HEK293T (cell line): ENCODE measurements at regions not wholly inside any gene's neighbourhood (a gene's known extent, or its start where the extent isn't known, plus 50 kb on each side); places are given as distances from the start of the nearest gene placed in this dataset.

Source experiments
- CTCF ChIA-PET: fragments of 350-600 bp; formaldehyde crosslinking; extraction: SDS; loops from one replicate; lab custom pipeline; 2021; ENCODE audit warnings: antibody characterized with exemption, inconsistent platforms; lab: Yijun Ruan, JAX
- POLR2A ChIA-PET: fragments of 350-600 bp; formaldehyde crosslinking; extraction: SDS; loops from one replicate; lab custom pipeline; 2020; ENCODE audit warnings: antibody characterized with exemption, inconsistent platforms; lab: Yijun Ruan, JAX
- DNase-seq: peaks from one replicate; pipeline ENCODE4 v3.0.0; 2012; ENCODE audit warnings: mixed read lengths; ENCODE audit errors: extremely low spot score
- ARNT ChIP-seq: fragments of 450-650 bp; IDR thresholded peaks from 2 replicates; pipeline ENCODE4 v1.6.1; 2017; ENCODE audit warnings: mild to moderate bottlenecking
- BHLHE40 ChIP-seq: fragments of 450-650 bp; IDR thresholded peaks from 2 replicates; pipeline ENCODE4 v1.6.1; 2016; ENCODE audit warnings: mild to moderate bottlenecking, moderate library complexity, borderline replicate concordance
- CTBP1 ChIP-seq: fragments of 450-650 bp; IDR thresholded peaks from 2 replicates; pipeline ENCODE4 v1.6.1; 2016; ENCODE audit warnings: borderline replicate concordance
- ELF4 ChIP-seq: fragments of 450-650 bp; IDR thresholded peaks from 2 replicates; pipeline ENCODE4 v1.6.1; 2017; ENCODE audit warnings: antibody characterized with exemption
- FOXA1 ChIP-seq: fragments of 450-650 bp; IDR thresholded peaks from 2 replicates; pipeline ENCODE4 v1.6.1; 2016; ENCODE audit warnings: mild to moderate bottlenecking
- FOXK2 ChIP-seq: fragments of 450-650 bp; IDR thresholded peaks from 2 replicates; pipeline ENCODE4 v1.6.1; 2016; ENCODE audit warnings: mild to moderate bottlenecking
- FOXM1 ChIP-seq: fragments of 450-650 bp; IDR thresholded peaks from 2 replicates; pipeline ENCODE4 v1.6.1; 2017; ENCODE audit warnings: mild to moderate bottlenecking, borderline replicate concordance
- HDGF ChIP-seq: fragments of 450-650 bp; IDR thresholded peaks from 2 replicates; pipeline ENCODE4 v1.6.1; 2017; ENCODE audit warnings: antibody characterized with exemption, borderline replicate concordance
- L3MBTL2 ChIP-seq: fragments of 450-650 bp; conservative IDR thresholded peaks from 2 replicates; pipeline ENCODE4 v1.6.1; 2016; ENCODE audit warnings: mild to moderate bottlenecking
- LEF1 ChIP-seq: fragments of 450-650 bp; IDR thresholded peaks from 2 replicates; pipeline ENCODE4 v1.6.1; 2017; ENCODE audit warnings: mild to moderate bottlenecking, borderline replicate concordance
- NFRKB ChIP-seq: fragments of 450-650 bp; IDR thresholded peaks from 2 replicates; pipeline ENCODE4 v1.6.1; 2016; ENCODE audit warnings: mild to moderate bottlenecking, moderate library complexity
- SP1 ChIP-seq: fragments of 450-650 bp; IDR thresholded peaks from 2 replicates; pipeline ENCODE4 v1.6.1; 2017
- SUZ12 ChIP-seq: fragments of 450-650 bp; IDR thresholded peaks from 2 replicates; pipeline ENCODE4 v1.6.1; 2016; ENCODE audit warnings: mild to moderate bottlenecking
- TARDBP ChIP-seq: fragments of 450-650 bp; IDR thresholded peaks from 2 replicates; pipeline ENCODE4 v1.6.1; 2016
- ZNF384 ChIP-seq: fragments of 450-650 bp; IDR thresholded peaks from 2 replicates; pipeline ENCODE4 v1.6.1; 2016
- TF ChIP-seq, protein P1 (sequence below): fragments of 450-650 bp; IDR thresholded peaks from 2 replicates; pipeline ENCODE4 v1.6.1; 2016

DNA sequence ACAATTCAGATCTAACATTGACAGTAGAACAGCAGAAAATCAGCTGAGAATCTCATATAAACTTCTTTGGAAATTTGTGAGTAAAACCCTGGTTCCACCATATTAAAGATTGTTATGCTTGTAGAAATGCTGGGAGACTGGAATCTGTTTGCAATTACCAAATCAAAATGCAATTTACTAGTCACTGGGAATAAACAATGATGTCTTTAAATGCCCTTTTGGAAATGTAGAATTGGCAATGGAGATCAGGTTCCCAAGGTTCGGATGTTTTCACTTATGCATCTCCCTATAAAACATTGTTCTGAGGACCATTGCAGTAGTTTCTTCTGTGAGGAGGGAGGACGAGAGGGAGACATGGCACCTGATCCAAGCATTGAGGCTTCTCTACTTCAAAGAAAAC lies 384.4 kb downstream of the TMEM167A start:
- CTCF ChIA-PET, result no interaction called here
- TF ChIP-seq SP1 (no peak), L3MBTL2 (no peak), FOXK2 (no peak), SUZ12 (no peak), LEF1 (no peak), FOXA1 (no peak), HDGF (no peak), ZNF384 (no peak), ELF4 (no peak), CTBP1 (no peak), ARNT (no peak), TARDBP (no peak), FOXM1 (no peak), NFRKB (no peak), BHLHE40 (no peak)
- TF ChIP-seq, protein P1, sequence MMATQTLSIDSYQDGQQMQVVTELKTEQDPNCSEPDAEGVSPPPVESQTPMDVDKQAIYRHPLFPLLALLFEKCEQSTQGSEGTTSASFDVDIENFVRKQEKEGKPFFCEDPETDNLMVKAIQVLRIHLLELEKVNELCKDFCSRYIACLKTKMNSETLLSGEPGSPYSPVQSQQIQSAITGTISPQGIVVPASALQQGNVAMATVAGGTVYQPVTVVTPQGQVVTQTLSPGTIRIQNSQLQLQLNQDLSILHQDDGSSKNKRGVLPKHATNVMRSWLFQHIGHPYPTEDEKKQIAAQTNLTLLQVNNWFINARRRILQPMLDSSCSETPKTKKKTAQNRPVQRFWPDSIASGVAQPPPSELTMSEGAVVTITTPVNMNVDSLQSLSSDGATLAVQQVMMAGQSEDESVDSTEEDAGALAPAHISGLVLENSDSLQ, result no peak
- no peak for DNase-seq
- POLR2A ChIA-PET, result no interaction called here

DNA sequence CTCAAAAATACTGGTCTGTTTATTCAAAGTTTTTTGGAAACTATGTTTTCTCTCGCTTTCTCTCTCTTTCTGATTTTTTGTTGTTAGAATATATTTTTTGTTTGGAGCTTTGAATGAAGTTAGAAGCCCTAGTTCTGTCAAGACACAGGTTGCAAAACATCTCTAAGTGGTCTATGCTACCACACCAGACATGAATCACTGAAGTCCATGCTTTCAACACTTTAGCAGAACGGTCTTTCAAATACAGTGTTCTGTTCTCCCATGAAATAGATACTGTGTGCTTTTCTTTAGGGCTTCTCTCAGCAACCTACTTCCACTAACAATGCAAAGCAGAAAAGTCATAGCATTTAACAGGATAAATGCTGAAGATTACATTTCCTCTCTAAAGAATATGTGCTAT lies 392.5 kb downstream of the TMEM167A start:
- POLR2A ChIA-PET, result no interaction called here
- DNase-seq, result no peak
- TF ChIP-seq, protein P1, result no peak
- no peak for TF ChIP-seq CTBP1
- CTCF ChIA-PET, result no interaction called here

DNA sequence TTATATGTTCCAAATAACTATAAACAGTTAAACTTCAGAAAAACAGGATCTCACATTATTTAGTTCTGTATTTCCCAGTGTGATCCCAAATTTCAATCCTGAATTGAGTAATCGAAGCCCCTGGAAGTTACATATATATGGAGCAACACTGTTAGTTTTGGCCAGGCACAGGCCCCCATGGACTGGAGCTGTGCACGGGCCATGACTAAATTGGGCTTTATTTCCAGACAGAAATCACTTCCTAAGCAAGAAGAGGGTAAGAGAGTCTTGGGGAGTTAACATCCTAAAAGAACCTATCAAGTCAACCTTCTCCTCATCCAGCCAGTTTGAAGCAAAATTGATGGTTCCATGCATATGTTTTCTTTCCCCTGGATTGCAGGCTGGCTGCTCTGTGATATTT lies 393.0 kb downstream of the TMEM167A start:
- ChIA-PET CTCF (no interaction called here), POLR2A (no interaction called here)
- no peak for DNase-seq
- no peak for TF ChIP-seq CTBP1
- no peak for TF ChIP-seq LEF1
- TF ChIP-seq BHLHE40, result no peak
- TF ChIP-seq TARDBP, result no peak
- no peak for TF ChIP-seq SUZ12
- TF ChIP-seq ZNF384, result no peak
- TF ChIP-seq FOXM1, result no peak
- TF ChIP-seq HDGF, result no peak
- TF ChIP-seq, protein P1, result no peak
- TF ChIP-seq NFRKB, result no peak
- TF ChIP-seq SP1, result no peak
- TF ChIP-seq ELF4, result no peak
- no peak for TF ChIP-seq FOXA1
- TF ChIP-seq FOXK2, result no peak
- TF ChIP-seq L3MBTL2, result no peak
- TF ChIP-seq ARNT, result no peak

DNA sequence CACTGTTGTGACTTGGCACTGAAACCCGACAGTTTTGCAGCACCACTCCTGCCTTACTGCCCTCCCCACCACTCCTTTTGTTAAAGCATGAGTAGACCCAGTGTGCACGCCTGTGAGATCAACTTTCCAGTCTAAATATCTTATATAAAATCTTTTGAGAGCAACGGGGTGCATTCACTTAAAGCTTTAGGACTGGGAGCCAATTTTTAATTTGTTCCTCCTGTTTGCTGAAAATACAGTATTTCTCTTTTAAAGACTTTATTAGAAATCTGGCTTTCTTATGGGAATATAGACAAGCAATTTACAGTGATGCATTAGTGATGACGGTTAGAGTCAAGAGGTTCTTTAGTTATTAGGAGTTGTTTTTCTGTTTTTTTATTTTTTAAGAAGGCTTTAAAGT lies 397.5 kb downstream of the TMEM167A start:
- ChIA-PET POLR2A (no interaction called here), CTCF (no interaction called here)
- TF ChIP-seq FOXM1 (no peak), TARDBP (no peak), ZNF384 (no peak), FOXK2 (no peak), BHLHE40 (no peak), LEF1 (no peak), CTBP1 (no peak), L3MBTL2 (no peak), NFRKB (no peak), SP1 (no peak), SUZ12 (no peak), ELF4 (no peak), HDGF (no peak), FOXA1 (no peak), ARNT (no peak)
- no peak for DNase-seq

DNA sequence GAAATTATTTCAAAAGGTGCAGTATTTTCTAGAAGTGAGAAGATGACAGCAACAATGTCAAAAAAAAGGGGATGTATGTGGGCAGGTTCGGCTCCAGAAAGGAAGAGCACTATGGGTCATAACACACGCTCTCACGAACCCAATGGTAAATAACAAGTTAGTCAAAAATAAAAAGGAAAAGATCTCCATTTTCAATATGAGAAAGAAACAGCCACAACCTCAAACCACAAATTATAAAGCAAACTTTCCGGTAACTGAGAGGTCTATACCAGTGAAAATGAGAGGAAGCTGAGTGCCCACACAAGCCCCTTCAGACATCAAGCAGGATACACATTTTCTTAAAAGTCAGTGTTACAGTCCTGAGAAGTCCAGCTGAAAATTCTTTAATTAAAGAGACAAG lies 398.5 kb upstream of the RPS23 start:
- no peak for DNase-seq
- CTCF ChIA-PET, result no interaction called here
- no peak for TF ChIP-seq L3MBTL2
- TF ChIP-seq ZNF384, result no peak
- no peak for TF ChIP-seq FOXA1
- TF ChIP-seq ELF4, result no peak
- TF ChIP-seq TARDBP, result no peak
- TF ChIP-seq SUZ12, result no peak
- TF ChIP-seq, protein P1, result no peak
- TF ChIP-seq BHLHE40, result no peak
- TF ChIP-seq NFRKB, result no peak
- TF ChIP-seq SP1, result no peak
- TF ChIP-seq ARNT, result no peak
- no peak for TF ChIP-seq LEF1
- TF ChIP-seq FOXM1, result no peak
- no peak for TF ChIP-seq FOXK2
- no peak for TF ChIP-seq HDGF
- TF ChIP-seq CTBP1, result no peak
- POLR2A ChIA-PET, result no interaction called here

DNA sequence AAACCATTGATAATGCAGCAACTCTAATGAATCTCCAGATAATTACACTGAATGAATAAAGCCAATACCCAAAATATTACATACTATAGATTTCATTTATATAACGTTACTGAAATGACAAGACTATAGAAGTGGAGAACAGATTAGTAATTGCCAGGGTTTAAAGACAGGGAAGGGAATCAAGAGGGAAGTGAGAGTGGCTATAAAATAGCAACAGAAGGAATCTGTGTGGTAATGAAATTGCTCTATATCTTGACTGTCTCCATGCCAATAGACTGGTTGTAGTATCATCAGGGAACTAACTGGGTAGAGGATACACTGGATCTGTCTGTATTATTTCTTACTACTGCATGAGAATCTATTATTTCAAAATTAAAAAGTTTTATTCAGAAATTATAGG lies 396.5 kb upstream of the RPS23 start:
- CTCF ChIA-PET, result no interaction called here
- TF ChIP-seq BHLHE40 (no peak), SP1 (no peak), FOXM1 (no peak), ELF4 (no peak), ARNT (no peak), LEF1 (no peak), HDGF (no peak), SUZ12 (no peak), ZNF384 (no peak), NFRKB (no peak), FOXK2 (no peak)
- TF ChIP-seq, protein P1, result no peak
- DNase-seq, result no peak
- POLR2A ChIA-PET, result no interaction called here
